Sigmoid colon (tissue), 6 donors: ENCODE measurements at regions not wholly inside any gene's neighbourhood (a gene's known extent, or its start where the extent isn't known, plus 50 kb on each side); places are given as distances from the start of the nearest gene placed in this dataset.

Source experiments
- DNase-seq: peaks from one replicate; pipeline ENCODE4 v3.0.0-alpha.2; 2019
- H3K27ac ChIP-seq, 4 donors: fragments of 200-600 bp; sonication (generic); one replicate each; pipeline ENCODE4 v1.5.1; 2016 to 2019; ENCODE audit warnings: mild to moderate bottlenecking in 1 of 4
- H3K27me3 ChIP-seq, 3 donors: fragments of 200-600 bp; sonication (generic); one replicate each; pipeline ENCODE4 v1.5.1; 2019; ENCODE audit warnings: mild to moderate bottlenecking in 1 of 3
- H3K36me3 ChIP-seq, 4 donors: fragments of 200-600 bp; sonication (generic); one replicate each; pipeline ENCODE4 v1.5.1; 2016 to 2019
- H3K4me1 ChIP-seq, 4 donors: fragments of 200-600 bp; sonication (generic); one replicate each; pipeline ENCODE4 v1.5.1; 2017 to 2019
- H3K4me3 ChIP-seq, 4 donors: fragments of 200-600 bp; sonication (generic); one replicate each; pipeline ENCODE4 v1.5.1; 2017 to 2019; ENCODE audit warnings: mild to moderate bottlenecking in 2 of 4, moderate library complexity in 1 of 4
- H3K9me3 ChIP-seq, 4 donors: fragments of 200-600 bp in 3 of 4; sonication (generic) in 3 of 4; one replicate each; pipeline versions ENCODE4 v1.5.1 to v1.6.1; 2013 to 2019
- CTCF ChIP-seq, 4 experiments: fragments of 450-650 bp in 3 of 4; fragments of 200-600 bp in 1 of 4; IDR thresholded peaks; one replicate each; pipeline ENCODE4 v1.5.1; 2016 to 2019; ENCODE audit warnings: antibody characterized with exemption in 4 of 4, mild to moderate bottlenecking in 3 of 4, moderate library complexity in 2 of 4
- EP300 ChIP-seq, 4 donors: sonication (generic); formaldehyde crosslinking; IDR thresholded peaks; one replicate each; pipeline ENCODE4 v1.6.1; 2017; ENCODE audit warnings: antibody characterized with exemption in 4 of 4
- POLR2A ChIP-seq, 2 donors: fragments of 450-650 bp; IDR thresholded peaks; one replicate each; pipeline ENCODE4 v1.6.1; 2016; ENCODE audit warnings: antibody characterized with exemption in 2 of 2, mild to moderate bottlenecking in 2 of 2, moderate library complexity in 2 of 2
- POLR2AphosphoS5 ChIP-seq, 4 donors: sonication (generic); formaldehyde crosslinking; IDR thresholded peaks; one replicate each; pipeline ENCODE4 v1.6.1; 2017; ENCODE audit warnings: antibody characterized with exemption in 4 of 4
- WGBS, 2 donors: extraction: QIAGEN DNeasy Blood & Tissue Kit; methylation state at CpG; one replicate each; pipeline ENCODE4 v1.1.7; 2013; 5-methylcytosine and 5-hydroxymethylcytosine counted together
- intact Hi-C: fragments of 100-400 bp; cut with DNase I; formaldehyde crosslinking; loops from one replicate; pipeline ENCODE4 v1.15.1; 2023
- donor health status: healthy with polysubstance abuse.
- donor health status: healthy.

- WGBS, 2 donors, result 88 to 92% methylated on average over 2 of the region's 2 CpGs
- intact Hi-C loops, result no loop called here
These were observed 66.4 kb upstream of the PIK3R1 start for GRCh38 chr5:68149189-68149588.

GRCh38 chr5:68148096-68148495, 67.5 kb upstream of the PIK3R1 start:
- intact Hi-C loops, result no loop called here
- TF ChIP-seq EP300 (IDR thresholded peaks at IDR 0.05) (no peak), CTCF (IDR thresholded peaks at IDR 0.05) (no peak), POLR2AphosphoS5 (IDR thresholded peaks at IDR 0.05) (no peak), POLR2A (IDR thresholded peaks at IDR 0.05) (no peak)
- H3K27me3 ChIP-seq, result no peaks in the 10 kb centered on the region
- DNase-seq, result no peak
- H3K4me3 ChIP-seq, result no peak overlapping the region
- H3K27ac ChIP-seq, result no peak overlapping the region
- H3K4me1 ChIP-seq, result no peaks in the 10 kb centered on the region
- H3K36me3 ChIP-seq, result no peaks in the 10 kb centered on the region
- 68 to 77% methylated on average over 3 of the region's 3 CpGs for WGBS, 2 donors
- H3K9me3 ChIP-seq, result no peaks in the 10 kb centered on the region

More at GRCh38 chr5:68149189-68149588, 66.4 kb upstream of the PIK3R1 start:
- H3K9me3 ChIP-seq, result no peaks in the 10 kb centered on the region
- no peaks in the 10 kb centered on the region for H3K4me1 ChIP-seq
- no peak overlapping the region for H3K27ac ChIP-seq
- no peaks in the 10 kb centered on the region for H3K36me3 ChIP-seq
- no peak overlapping the region for H3K4me3 ChIP-seq
- TF ChIP-seq CTCF (IDR thresholded peaks at IDR 0.05) (no peak), POLR2AphosphoS5 (IDR thresholded peaks at IDR 0.05) (no peak), POLR2A (IDR thresholded peaks at IDR 0.05) (no peak), EP300 (IDR thresholded peaks at IDR 0.05) (no peak)
- no peak for DNase-seq
- no peaks in the 10 kb centered on the region for H3K27me3 ChIP-seq

GRCh38 chr5:68147659-68148058, 67.9 kb upstream of the PIK3R1 start:
- Histone ChIP-seq H3K4me1 (no peaks in the 10 kb centered on the region), H3K4me3 (no peak overlapping the region), H3K9me3 (no peaks in the 10 kb centered on the region), H3K27me3 (no peaks in the 10 kb centered on the region), H3K36me3 (no peaks in the 10 kb centered on the region), H3K27ac (no peak overlapping the region)
- no peak for DNase-seq
- 80 to 85% methylated on average over 3 of the region's 3 CpGs for WGBS, 2 donors
- TF ChIP-seq POLR2A (IDR thresholded peaks at IDR 0.05) (no peak), POLR2AphosphoS5 (IDR thresholded peaks at IDR 0.05) (no peak), EP300 (IDR thresholded peaks at IDR 0.05) (no peak), CTCF (IDR thresholded peaks at IDR 0.05) (no peak)
- intact Hi-C loops, result no loop called here

GRCh38 chr5:68141494-68141893, 74.1 kb upstream of the PIK3R1 start:
- H3K9me3 ChIP-seq, result no peaks in the 10 kb centered on the region
- no peak for DNase-seq
- H3K36me3 ChIP-seq, result no peaks in the 10 kb centered on the region
- no peaks in the 10 kb centered on the region for H3K4me1 ChIP-seq
- 25 to 56% methylated on average over 4 of the region's 4 CpGs for WGBS, 2 donors
- no peak overlapping the region for H3K27ac ChIP-seq
- TF ChIP-seq EP300 (IDR thresholded peaks at IDR 0.05) (no peak), POLR2AphosphoS5 (IDR thresholded peaks at IDR 0.05) (no peak)
- intact Hi-C loops, result no loop called here
- H3K4me3 ChIP-seq, result no peak overlapping the region
- no peaks in the 10 kb centered on the region for H3K27me3 ChIP-seq

GRCh38 chr5:68140763-68141162, 74.8 kb upstream of the PIK3R1 start:
- H3K9me3 ChIP-seq, result no peaks in the 10 kb centered on the region
- TF ChIP-seq CTCF (IDR thresholded peaks at IDR 0.05), result no peak
- no peak for TF ChIP-seq EP300 (IDR thresholded peaks at IDR 0.05)
- TF ChIP-seq POLR2AphosphoS5 (IDR thresholded peaks at IDR 0.05), result no peak
- no peak for TF ChIP-seq POLR2A (IDR thresholded peaks at IDR 0.05)
- no peak for DNase-seq
- WGBS, 2 donors, result 91 to 95% methylated on average over 1 of the region's 1 CpG
- H3K36me3 ChIP-seq, result no peaks in the 10 kb centered on the region
- intact Hi-C loops, result no loop called here
- H3K4me3 ChIP-seq, result no peak overlapping the region
- no peaks in the 10 kb centered on the region for H3K4me1 ChIP-seq
- H3K27ac ChIP-seq, result no peak overlapping the region
- no peaks in the 10 kb centered on the region for H3K27me3 ChIP-seq
